Right lobe of liver (tissue), 4 donors: ENCODE measurements at regions not wholly inside any gene's neighbourhood (a gene's known extent, or its start where the extent isn't known, plus 50 kb on each side); places are given as distances from the start of the nearest gene placed in this dataset.

Experiments
- CTCF ChIP-seq, 4 donors: fragments of 200-600 bp in 3 of 4; fragments of 450-650 bp in 1 of 4; IDR thresholded peaks; one replicate each; pipeline versions ENCODE4 v1.5.1 to v1.8.0; 2016 to 2022; ENCODE audit warnings: antibody characterized with exemption in 4 of 4, mild to moderate bottlenecking in 2 of 4
- POLR2A ChIP-seq: fragments of 450-650 bp; IDR thresholded peaks from one replicate; pipeline ENCODE4 v1.6.1; 2017; ENCODE audit warnings: antibody characterized with exemption, mild to moderate bottlenecking
- donor health status: DM: no; HTN: no; CAD: no.
- donor health status: DM: no; HTN: no; CAD: no.
- donor health status: DM: no; HTN: yes; CAD: no.

GRCh38 chr16:63244631-63245030, 1208.4 kb upstream of the CDH8 start:
- no peak for TF ChIP-seq POLR2A
- no peak for TF ChIP-seq CTCF (IDR thresholded peaks at IDR 0.05)
